Testis (tissue), 2 donors: ENCODE measurements at regions not wholly inside any gene's neighbourhood (a gene's known extent, or its start where the extent isn't known, plus 50 kb on each side); places are given as distances from the start of the nearest gene placed in this dataset.

ENCODE experiments used
- DNase-seq: peaks from one replicate; pipeline ENCODE4 v3.0.0-alpha.2; 2019
- H3K27ac ChIP-seq, 2 donors: fragments of 200-600 bp; sonication (generic); one replicate each; pipeline ENCODE4 v1.5.1; 2019
- H3K27me3 ChIP-seq: fragments of 200-600 bp; sonication (generic); one replicate; pipeline ENCODE4 v1.5.1; 2019
- H3K36me3 ChIP-seq: fragments of 200-600 bp; sonication (generic); one replicate; pipeline ENCODE4 v1.5.1; 2017; ENCODE audit warnings: low read depth; ENCODE audit errors: missing control alignments
- H3K4me1 ChIP-seq: fragments of 200-600 bp; sonication (generic); one replicate; pipeline ENCODE4 v1.5.1; 2019
- H3K4me3 ChIP-seq, 2 donors: fragments of 200-600 bp; sonication (generic); one replicate each; pipeline ENCODE4 v1.5.1; 2017 to 2019
- H3K9me3 ChIP-seq: fragments of 200-600 bp; sonication (generic); one replicate; pipeline ENCODE4 v1.5.1; 2017
- CTCF ChIP-seq, 3 experiments: fragments of 450-650 bp in 2 of 3; fragments of 200-600 bp in 1 of 3; sonication (generic) in 1 of 3; IDR thresholded peaks; one replicate each; pipeline ENCODE4 v1.5.1; 2016 to 2019; ENCODE audit warnings: antibody characterized with exemption in 3 of 3, mild to moderate bottlenecking in 2 of 3, moderate library complexity in 1 of 3
- POLR2A ChIP-seq: fragments of 450-650 bp; IDR thresholded peaks from one replicate; pipeline ENCODE4 v1.6.1; 2017; ENCODE audit warnings: antibody characterized with exemption, mild to moderate bottlenecking, moderate library complexity
- WGBS, 2 donors: methylation state at CpG; one replicate each; pipeline ENCODE4 v1.1.5; 2018; 5-methylcytosine and 5-hydroxymethylcytosine counted together
- intact Hi-C: fragments of 100-400 bp; cut with DNase I; formaldehyde crosslinking; loops from one replicate; pipeline ENCODE4 v1.15.1; 2023; ENCODE audit warnings: low total_unique reads

DNA sequence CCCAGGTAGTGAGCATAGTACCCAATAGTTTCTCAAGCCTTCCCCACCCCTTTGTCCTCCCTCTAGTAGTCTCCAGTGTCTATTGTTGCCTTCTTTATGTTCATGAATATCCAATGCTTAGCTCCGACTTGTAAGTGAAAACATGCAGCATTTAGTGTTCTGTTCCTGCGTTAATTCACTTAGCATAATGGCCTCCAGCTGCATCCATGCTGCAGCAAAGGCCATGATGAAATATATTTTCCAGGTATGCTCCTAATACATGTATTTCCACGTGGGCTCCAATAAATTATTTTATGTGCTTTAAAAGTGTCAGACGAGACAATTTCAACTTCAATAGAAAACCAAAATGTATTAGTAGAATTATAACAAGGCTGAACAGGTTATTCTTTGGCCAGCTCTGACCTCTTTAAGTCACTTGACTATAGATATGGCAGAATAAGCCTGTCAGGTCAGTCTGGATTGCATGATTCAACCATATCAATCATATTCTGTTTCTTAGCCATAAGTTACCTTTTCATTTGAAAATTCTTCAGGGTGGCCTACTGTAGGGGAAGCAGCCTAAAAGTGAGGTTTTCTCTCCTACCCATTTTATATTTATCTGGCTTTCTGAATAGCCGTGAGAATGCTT, 2291.6 kb upstream of the WWC1 start:
- TF ChIP-seq CTCF (IDR thresholded peaks at IDR 0.05) (no peak), POLR2A (no peak)
- intact Hi-C loops: no loop called here
- WGBS, 2 donors: 88 to 92% methylated on average over 5 of the region's 5 CpGs
- no peaks in the 10 kb centered on the region for H3K36me3 ChIP-seq
- no peak overlapping the region for H3K4me3 ChIP-seq
- H3K9me3 ChIP-seq: no peaks in the 10 kb centered on the region
- no peaks in the 10 kb centered on the region for H3K27me3 ChIP-seq
- H3K4me1 ChIP-seq: no peaks in the 10 kb centered on the region
- no peak for DNase-seq
- no peak overlapping the region for H3K27ac ChIP-seq

DNA sequence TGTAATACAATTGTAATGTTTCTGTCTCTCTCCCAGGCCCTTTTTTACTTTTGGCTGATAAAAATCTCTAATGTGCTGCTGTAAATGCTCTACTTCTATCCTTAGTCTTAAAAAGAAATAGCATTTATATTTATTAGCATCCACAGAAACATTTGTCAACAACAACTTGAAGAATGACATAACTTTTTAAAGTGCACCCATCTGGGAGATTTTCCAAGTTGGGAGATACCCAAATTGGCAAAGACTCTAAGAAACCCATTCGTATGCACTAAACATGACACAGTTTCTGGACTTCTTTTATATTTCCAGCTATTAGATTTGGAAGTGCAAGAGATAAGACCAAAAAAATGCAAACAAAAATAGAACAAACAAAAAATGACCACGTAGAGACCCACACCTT, 2287.4 kb upstream of the WWC1 start:
- DNase-seq: no peak
- Histone ChIP-seq H3K36me3 (no peaks in the 10 kb centered on the region), H3K4me1 (no peaks in the 10 kb centered on the region), H3K9me3 (no peaks in the 10 kb centered on the region), H3K4me3 (no peak overlapping the region), H3K27ac (no peak overlapping the region), H3K27me3 (no peaks in the 10 kb centered on the region)
- WGBS, 2 donors: 18 to 44% methylated on average over 2 of the region's 2 CpGs
- intact Hi-C loops: no loop called here
- TF ChIP-seq CTCF (IDR thresholded peaks at IDR 0.05) (no peak), POLR2A (no peak)

- Histone ChIP-seq H3K36me3 (no peaks in the 10 kb centered on the region), H3K27ac (no peak overlapping the region), H3K9me3 (no peaks in the 10 kb centered on the region), H3K27me3 (no peaks in the 10 kb centered on the region), H3K4me3 (no peak overlapping the region), H3K4me1 (no peaks in the 10 kb centered on the region)
- TF ChIP-seq POLR2A (no peak), CTCF (IDR thresholded peaks at IDR 0.05) (no peak)
- intact Hi-C loops: no loop called here
- DNase-seq: no peak
- WGBS, 2 donors: 54 to 81% methylated on average over 4 of the region's 4 CpGs
Observed at GRCh38 chr5:166013415-166013814, 2278.0 kb upstream of the WWC1 start.

DNA sequence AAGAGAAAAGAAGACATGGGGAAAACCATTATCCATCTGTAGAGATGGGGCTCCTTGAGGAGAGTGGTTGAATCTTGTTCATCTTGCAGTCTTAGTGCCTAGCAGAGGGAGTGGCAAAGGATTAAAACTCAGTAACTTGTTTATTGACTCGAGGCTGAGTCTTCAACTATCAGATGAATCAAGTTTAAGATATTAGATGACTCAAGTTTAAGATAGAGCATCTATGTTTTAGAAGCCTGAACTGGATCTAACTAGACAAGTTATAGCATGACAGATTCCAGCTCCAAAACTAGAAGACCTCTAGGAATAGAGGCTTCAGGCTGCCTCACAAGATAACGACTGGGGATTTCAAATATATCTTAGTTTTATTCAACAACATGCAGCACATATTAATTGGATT, 2277.2 kb upstream of the WWC1 start:
- H3K27me3 ChIP-seq: no peaks in the 10 kb centered on the region
- TF ChIP-seq POLR2A (no peak), CTCF (IDR thresholded peaks at IDR 0.05) (no peak)
- H3K4me1 ChIP-seq: no peaks in the 10 kb centered on the region
- H3K4me3 ChIP-seq: no peak overlapping the region
- no peak overlapping the region for H3K27ac ChIP-seq
- no peak for DNase-seq
- WGBS, 2 donors: 64 to 69% methylated on average over 2 of the region's 2 CpGs
- no peaks in the 10 kb centered on the region for H3K9me3 ChIP-seq
- H3K36me3 ChIP-seq: no peaks in the 10 kb centered on the region
- intact Hi-C loops: no loop called here

DNA sequence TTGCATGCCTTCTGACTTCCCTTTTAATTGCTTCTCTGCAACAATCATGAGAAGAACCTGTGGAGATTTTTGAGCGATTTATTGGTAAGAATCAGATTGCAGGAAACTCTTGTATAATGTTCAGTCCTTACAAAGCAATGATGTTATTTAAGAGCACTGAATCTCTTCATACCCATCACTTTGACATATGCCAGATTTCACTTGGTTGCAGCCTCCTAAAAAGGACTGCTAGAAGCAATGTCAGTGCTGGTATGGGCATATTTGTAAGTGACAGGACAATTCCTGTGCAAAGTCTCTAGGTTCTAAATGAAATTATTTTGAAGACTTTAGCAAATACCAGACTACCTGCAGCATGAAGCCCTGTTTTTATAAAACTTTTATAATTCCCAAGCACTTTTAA, 2272.7 kb upstream of the WWC1 start:
- TF ChIP-seq CTCF (IDR thresholded peaks at IDR 0.05) (no peak), POLR2A (no peak)
- no peak for DNase-seq
- no peaks in the 10 kb centered on the region for H3K4me1 ChIP-seq
- H3K9me3 ChIP-seq: no peaks in the 10 kb centered on the region
- H3K36me3 ChIP-seq: no peaks in the 10 kb centered on the region
- intact Hi-C loops: no loop called here
- no peak overlapping the region for H3K27ac ChIP-seq
- 82 to 84% methylated on average over 1 of the region's 1 CpG for WGBS, 2 donors
- no peak overlapping the region for H3K4me3 ChIP-seq
- no peaks in the 10 kb centered on the region for H3K27me3 ChIP-seq
